HepG2 (cell line): ENCODE measurements at regions not wholly inside any gene's neighbourhood (a gene's known extent, or its start where the extent isn't known, plus 50 kb on each side); places are given as distances from the start of the nearest gene placed in this dataset.
A peak's percentile ranks its signal among the peaks of the same experiment; 100 is the strongest.

ENCODE experiments used
- ATAC-seq: fragments of 200-7000 bp; cut with Tn5 transposase; 3 replicates; pipeline ENCODE4 v1.9.1; 2020; ENCODE audit warnings: mild to moderate bottlenecking, moderate library complexity
- BruUV-seq: library from RNA; stranded (reverse); fragments of 400-500 nt; replicated peaks from 2 replicates; lab custom pipeline; 2021; lab: Mats Ljungman, UMichigan
- CTCF ChIA-PET: fragments of 300-600 bp; formaldehyde crosslinking; extraction: SDS; loops from one replicate; lab custom pipeline; 2021; ENCODE audit warnings: low total read pairs, inconsistent platforms, low intra/inter-chr PET ratio; lab: Yijun Ruan, JAX
- POLR2A ChIA-PET: fragments of 350-600 bp; sonication (Branson Sonifier 250); formaldehyde crosslinking; loops from one replicate; lab custom pipeline; 2020; ENCODE audit warnings: antibody characterized with exemption, inconsistent platforms; lab: Yijun Ruan, JAX
- DNase-seq: peaks from one replicate; pipeline ENCODE4 v3.0.0-alpha.2; 2015; ENCODE audit warnings: low spot score
- FAIRE-seq: peaks from 3 replicates; lab custom pipeline; 2011; peaks lifted over from hg19 to GRCh38; lab: Jason Lieb, UNC
- H2AFZ ChIP-seq: one replicate; pipeline ENCODE4 v1.6.1; 2011; ENCODE audit warnings: low read length, inconsistent platforms
- H3K27ac ChIP-seq: fragments of 300-600 bp; 3 replicates; pipeline ENCODE4 v1.8.0; 2011; ENCODE audit warnings: mixed run types, mild to moderate bottlenecking, mixed read lengths, low read length, inconsistent platforms; ENCODE audit not compliant: insufficient read depth; ENCODE audit errors: extremely low read length
- H3K27me3 ChIP-seq, 2 experiments: fragments of 200-600 bp in 1 of 2; 2 replicates in 1 of 2; 3 replicates in 1 of 2; pipeline versions ENCODE4 v1.6.0 to v1.8.0; 2011; ENCODE audit warnings: low read length in 2 of 2, mild to moderate bottlenecking in 2 of 2, moderate library complexity in 2 of 2, inconsistent platforms in 1 of 2; ENCODE audit not compliant: insufficient read depth in 2 of 2, control insufficient read depth in 1 of 2
- H3K36me3 ChIP-seq, 2 experiments: fragments of 200-600 bp in 1 of 2; replicated peaks in 1 of 2; 2 replicates in 1 of 2; 3 replicates in 1 of 2; pipeline versions ENCODE4 v1.5.1 to v1.8.0; 2011; ENCODE audit warnings: low read length in 2 of 2, inconsistent platforms in 1 of 2; ENCODE audit not compliant: insufficient read depth in 2 of 2, control insufficient read depth in 1 of 2
- H3K4me1 ChIP-seq: 2 replicates; pipeline ENCODE4 v1.5.1; 2012; ENCODE audit warnings: low read length, inconsistent platforms; ENCODE audit not compliant: insufficient read depth
- H3K4me2 ChIP-seq: 2 replicates; pipeline ENCODE4 v1.6.0; 2011; ENCODE audit warnings: low read depth, low read length, inconsistent platforms
- H3K4me3 ChIP-seq, 3 experiments: fragments of 200-600 bp in 1 of 3; sonication (generic), shearing (Covaris generic) in 1 of 3; replicated peaks in 1 of 3; 2 replicates each; pipeline ENCODE4 v1.5.1; 2011 to 2016; ENCODE audit warnings: low read length in 3 of 3, inconsistent platforms in 2 of 3, low read depth in 2 of 3, mild to moderate bottlenecking in 2 of 3, control low read depth in 1 of 3, mixed read lengths in 1 of 3; ENCODE audit not compliant: insufficient read depth in 1 of 3
- H3K79me2 ChIP-seq: one replicate; pipeline ENCODE4 v1.6.1; 2011; ENCODE audit warnings: low read length, inconsistent platforms; ENCODE audit not compliant: insufficient read depth
- H3K9ac ChIP-seq: 2 replicates; pipeline ENCODE4 v1.6.0; 2011; ENCODE audit warnings: mild to moderate bottlenecking, low read depth, low read length, inconsistent platforms; ENCODE audit not compliant: insufficient read depth
- H3K9me3 ChIP-seq: 2 replicates; pipeline ENCODE4 v1.5.1; 2012; ENCODE audit warnings: mild to moderate bottlenecking, low read length
- H4K20me1 ChIP-seq: 2 replicates; pipeline ENCODE4 v1.6.0; 2011; ENCODE audit warnings: inconsistent platforms, mild to moderate bottlenecking, low read length, moderate library complexity; ENCODE audit not compliant: insufficient read depth
- DNMT1 ChIP-seq: sonication (generic); formaldehyde crosslinking; IDR thresholded peaks from 2 replicates; pipeline ENCODE4 v1.5.1; 2020; ENCODE audit warnings: mild to moderate bottlenecking, missing genetic modification reagents
- EZH2 ChIP-seq: conservative IDR thresholded peaks from 2 replicates; pipeline ENCODE4 v1.6.1; 2012; ENCODE audit warnings: mild to moderate bottlenecking, low read depth, low read length, moderate library complexity
- HNRNPK ChIP-seq: fragments of 200-400 bp; formaldehyde crosslinking; IDR thresholded peaks from 2 replicates; pipeline ENCODE4 v1.6.1; 2018; ENCODE audit warnings: low read length, low read depth, moderate library complexity, mild to moderate bottlenecking; ENCODE audit not compliant: poor library complexity, severe bottlenecking
- NKX3-1 ChIP-seq: sonication (generic); formaldehyde crosslinking; IDR thresholded peaks from 2 replicates; pipeline ENCODE4 v1.5.0; 2020; ENCODE audit warnings: missing genetic modification reagents
- SOX5 ChIP-seq: IDR thresholded peaks from 2 replicates; pipeline ENCODE4 v1.6.1; 2016; ENCODE audit warnings: borderline replicate concordance
- SRSF1 ChIP-seq: fragments of 200-400 bp; formaldehyde crosslinking; optimal IDR thresholded peaks from 2 replicates; pipeline ENCODE3; 2017; ENCODE audit warnings: mild to moderate bottlenecking, low read depth, low read length, moderate library complexity
- TERF1 ChIP-seq: sonication (generic); formaldehyde crosslinking; IDR thresholded peaks from 2 replicates; pipeline ENCODE4 v1.8.0; 2022; ENCODE audit warnings: mild to moderate bottlenecking, missing genetic modification reagents, moderate library complexity
- THAP9 ChIP-seq: sonication (generic); formaldehyde crosslinking; IDR thresholded peaks from 2 replicates; pipeline ENCODE4; 2020; ENCODE audit warnings: missing genetic modification reagents, mild to moderate bottlenecking, borderline replicate concordance
- ZNF333 ChIP-seq: sonication (generic); formaldehyde crosslinking; IDR thresholded peaks from 2 replicates; pipeline ENCODE4 v1.4.0; 2020; ENCODE audit warnings: mild to moderate bottlenecking, missing genetic modification reagents, borderline replicate concordance
- ZNF687 ChIP-seq: sonication (generic); formaldehyde crosslinking; IDR thresholded peaks from 2 replicates; pipeline ENCODE4 v1.5.1; 2020; ENCODE audit warnings: mild to moderate bottlenecking, missing genetic modification reagents, moderate library complexity
- ZNF784 ChIP-seq: sonication (generic); formaldehyde crosslinking; IDR thresholded peaks from 2 replicates; pipeline ENCODE4 v1.5.1; 2020; ENCODE audit warnings: missing genetic modification reagents, mild to moderate bottlenecking, borderline replicate concordance
- WGBS: methylation state at CpG from one replicate; pipeline ENCODE4 v1.1.6; 2017; ENCODE audit warnings: low lambda C conversion rate; 5-methylcytosine and 5-hydroxymethylcytosine counted together
- in situ Hi-C: cut with HindIII; loops from 2 replicates; pipeline ENCODE4 v1.10.0; 2017; ENCODE audit warnings: low pct_unique_long_range_greater_than_20kb; ENCODE audit not compliant: extremely low pct_ligation_motif_present
- intact Hi-C: fragments of 100-400 bp; cut with micrococcal nuclease; formaldehyde crosslinking; loops from one replicate; pipeline ENCODE4 v1.10.0; 2022; ENCODE audit not compliant: unreplicated experiment

- H3K36me3 ChIP-seq = no peaks in the 10 kb centered on the region
- peaks cover 4 to 27% of the 10 kb centered on the region in 2 experiments; a peak in 4 of 5 replicates for H3K27me3 ChIP-seq
- H2AFZ ChIP-seq = no peak overlapping the region
- FAIRE-seq = no peak
- intact Hi-C loops = no loop called here
- no peaks in the 10 kb centered on the region for H3K79me2 ChIP-seq
- ChIA-PET CTCF (no interaction called here), POLR2A (no interaction called here)
- in situ Hi-C loops = no loop called here
- H3K4me1 ChIP-seq = no peaks in the 10 kb centered on the region; the same call in 1 of the 2 replicates
- no peak for DNase-seq
- peak; percentile 56; the same call in 1 of the 3 replicates for ATAC-seq
- H4K20me1 ChIP-seq = no peaks in the 10 kb centered on the region
- H3K4me2 ChIP-seq = no peak overlapping the region
- no peak overlapping the region for H3K27ac ChIP-seq
- H3K4me3 ChIP-seq = no peak overlapping the region
- no TSS peak for BruUV-seq
- WGBS = 33% methylated on average over 16 of the region's 16 CpGs
- H3K9me3 ChIP-seq = peaks cover 6% of the 10 kb centered on the region; the same call in 1 of the 2 replicates
- H3K9ac ChIP-seq = no peak overlapping the region
- TF ChIP-seq SRSF1 (no peak), NKX3-1 (CRISPR knock-in tag) (no peak), ZNF687 (peak; percentile 11; the same call in 1 of the 2 replicates), SOX5 (peak; percentile 20; the same call in 1 of the 2 replicates), DNMT1 (no peak), HNRNPK (peak; percentile 63), THAP9 (CRISPR knock-in tag) (no peak), ZNF333 (no peak), EZH2 (no peak), TERF1 (CRISPR knock-in tag) (no peak), ZNF784 (CRISPR knock-in tag) (no peak)
Observed at GRCh38 chr10:3992382-3993178, 207.6 kb upstream of the KLF6 start.
